K562 (cell line): ENCODE measurements at regions not wholly inside any gene's neighbourhood (a gene's known extent, or its start where the extent isn't known, plus 50 kb on each side); places are given as distances from the start of the nearest gene placed in this dataset.

ENCODE experiments used
- ATAC-seq: fragments of 200-7000 bp; cut with Tn5 transposase; 3 replicates; pipeline ENCODE4 v1.9.1; 2020; ENCODE audit warnings: moderate library complexity
- BruUV-seq: library from RNA; stranded (reverse); fragments of 400-500 nt; replicated peaks from 2 replicates; lab custom pipeline; 2021; lab: Mats Ljungman, UMichigan
- CTCF ChIA-PET: fragments of 300-600 bp; formaldehyde crosslinking; extraction: SDS; loops from one replicate; lab custom pipeline; 2021; ENCODE audit warnings: low intra/inter-chr PET ratio; lab: Yijun Ruan, JAX
- POLR2A ChIA-PET: fragments of 300-600, 350-650 bp; sonication (Branson Sonifier 250); formaldehyde crosslinking; extraction: SDS; loops from one replicate; lab custom pipeline; 2021; ENCODE audit warnings: antibody characterized with exemption, inconsistent platforms; lab: Yijun Ruan, JAX
- DNase-seq, 4 experiments: peaks; one replicate each; pipeline versions ENCODE4 v3.0.0 to v3.0.0-alpha.2; 2011 to 2018; ENCODE audit warnings: low spot score in 3 of 4, mixed read lengths in 3 of 4; ENCODE audit errors: extremely low read depth in 1 of 4
- FAIRE-seq: peaks from 2 replicates; lab custom pipeline; 2011; peaks lifted over from hg19 to GRCh38; lab: Jason Lieb, UNC
- H2AFZ ChIP-seq: 2 replicates; pipeline ENCODE4 v1.6.0; 2011; ENCODE audit warnings: low read depth, low read length, control low read depth, inconsistent platforms
- H3K27ac ChIP-seq: fragments of 200-600 bp; 3 replicates; pipeline ENCODE4 v1.8.0; 2011; ENCODE audit warnings: low read depth, mild to moderate bottlenecking, control low read depth, inconsistent platforms, low read length, moderate library complexity, mixed read lengths; ENCODE audit errors: extremely low read depth
- H3K27me3 ChIP-seq, 2 experiments: fragments of 300-600 bp in 1 of 2; 2 replicates in 1 of 2; 3 replicates in 1 of 2; pipeline versions ENCODE4 v1.6.0 to v1.8.0; 2011; ENCODE audit warnings: inconsistent platforms in 2 of 2, low read length in 2 of 2, mild to moderate bottlenecking in 1 of 2, mixed read lengths in 1 of 2, moderate library complexity in 1 of 2; ENCODE audit not compliant: control insufficient read depth in 2 of 2, insufficient read depth in 2 of 2
- H3K36me3 ChIP-seq: fragments of 300-600 bp; 3 replicates; pipeline ENCODE4 v1.8.0; 2011; ENCODE audit warnings: mild to moderate bottlenecking, low read length, inconsistent platforms; ENCODE audit not compliant: control insufficient read depth, insufficient read depth
- H3K4me1 ChIP-seq, 2 experiments: fragments of 200-600 bp in 1 of 2; replicated peaks in 1 of 2; 2 replicates in 1 of 2; 3 replicates in 1 of 2; pipeline versions ENCODE4 v1.5.1 to v1.8.0; 2011; ENCODE audit warnings: inconsistent platforms in 2 of 2, low read length in 2 of 2, mild to moderate bottlenecking in 1 of 2, mixed read lengths in 1 of 2, moderate library complexity in 1 of 2; ENCODE audit not compliant: control insufficient read depth in 2 of 2, insufficient read depth in 2 of 2
- H3K4me2 ChIP-seq: 2 replicates; pipeline ENCODE4 v1.6.1; 2011; ENCODE audit warnings: low read length, control low read depth, inconsistent platforms, mixed read lengths; ENCODE audit not compliant: insufficient read depth
- H3K4me3 ChIP-seq: fragments of 200-600 bp; sonication (generic), shearing (Covaris generic); 2 replicates; pipeline ENCODE4 v1.5.1; 2016; ENCODE audit warnings: control low read depth, inconsistent platforms
- H3K79me2 ChIP-seq: fragments of 200-600 bp; 3 replicates; pipeline ENCODE4 v1.8.0; 2011; ENCODE audit warnings: low read length, inconsistent platforms; ENCODE audit not compliant: control insufficient read depth, insufficient read depth
- H3K9ac ChIP-seq, 2 experiments: 2 replicates each; pipeline versions ENCODE4 v1.6.0 to v1.6.1; 2011; ENCODE audit warnings: low read depth in 2 of 2, low read length in 2 of 2, control low read depth in 1 of 2, inconsistent platforms in 1 of 2, mild to moderate bottlenecking in 1 of 2, mixed read lengths in 1 of 2; ENCODE audit not compliant: insufficient read depth in 1 of 2
- H3K9me1 ChIP-seq: one replicate; pipeline ENCODE4 v1.6.0; 2011; ENCODE audit warnings: inconsistent platforms, mild to moderate bottlenecking, low read length, moderate library complexity; ENCODE audit not compliant: control insufficient read depth, insufficient read depth
- H3K9me3 ChIP-seq: replicated peaks from 2 replicates; pipeline ENCODE4 v1.5.1; 2011; ENCODE audit warnings: low read depth, low read length, inconsistent platforms; ENCODE audit not compliant: control insufficient read depth, insufficient read depth
- H4K20me1 ChIP-seq: replicated peaks from 2 replicates; pipeline ENCODE4 v1.6.1; 2011; ENCODE audit warnings: low read length, inconsistent platforms, mixed read lengths; ENCODE audit not compliant: control insufficient read depth, insufficient read depth
- DDX20 ChIP-seq: fragments of 450-650 bp; IDR thresholded peaks from 2 replicates; pipeline ENCODE4 v1.6.1; 2016; ENCODE audit warnings: missing genetic modification characterization, low read depth, mild to moderate bottlenecking, missing compliant biosample characterization, moderate library complexity
- HLTF ChIP-seq: fragments of 450-650 bp; IDR thresholded peaks from 2 replicates; pipeline ENCODE4 v1.6.1; 2016
- HMGN3 ChIP-seq: IDR thresholded peaks from 2 replicates; pipeline ENCODE4 v1.6.1; 2011; ENCODE audit warnings: borderline replicate concordance, low read depth, mild to moderate bottlenecking, mixed read lengths, low read length; ENCODE audit not compliant: insufficient read length; ENCODE audit errors: extremely low read depth
- NFXL1 ChIP-seq: fragments of 450-650 bp; formaldehyde crosslinking; IDR thresholded peaks from 2 replicates; pipeline ENCODE4 v1.4.0; 2021; ENCODE audit warnings: mild to moderate bottlenecking
- PRMT5 ChIP-seq: sonication (generic); formaldehyde crosslinking; IDR thresholded peaks from 2 replicates; pipeline ENCODE4 v1.5.0; 2020; ENCODE audit warnings: missing genetic modification reagents
- SETDB1 ChIP-seq: IDR thresholded peaks from one replicate; pipeline ENCODE4 v1.6.1; 2012; ENCODE audit warnings: low read length, control low read depth, inconsistent platforms
- ZBTB8A ChIP-seq: fragments of 450-650 bp; IDR thresholded peaks from 2 replicates; pipeline ENCODE4 v1.6.1; 2018; ENCODE audit warnings: mild to moderate bottlenecking, moderate library complexity; ENCODE audit not compliant: partially characterized antibody
- ZNF583 ChIP-seq: fragments of 250-450 bp; sonication (Bioruptor Pico); IDR thresholded peaks from 2 replicates; pipeline ENCODE4 v1.4.0; 2020
- WGBS: fragments of 100-300 bp; shearing (Covaris generic); methylation state at CpG from one replicate; pipeline ENCODE4 v1.1.6; 2016; ENCODE audit warnings: low coverage, mixed read lengths; ENCODE audit not compliant: insufficient coverage; ENCODE audit errors: missing lambda C conversion rate; 5-methylcytosine and 5-hydroxymethylcytosine counted together
- in situ Hi-C: fragments of 300-500 bp; cut with MboI; formaldehyde crosslinking; loops from 4 replicates; pipeline ENCODE4 v1.15.0; 2018; ENCODE audit warnings: inconsistent platforms, mixed read lengths
- intact Hi-C: fragments of 100-400 bp; cut with micrococcal nuclease; formaldehyde crosslinking; loops from 2 replicates; pipeline ENCODE4 v1.14.2; 2022
- TF ChIP-seq, protein P1 (sequence below): fragments of 250-450 bp; sonication (Bioruptor Pico); IDR thresholded peaks from 2 replicates; pipeline ENCODE4 v1.4.0; 2020
- TF ChIP-seq, protein P2 (sequence below): fragments of 250-450 bp; sonication (Bioruptor Pico); IDR thresholded peaks from 2 replicates; pipeline ENCODE4 v1.4.0; 2020; ENCODE audit warnings: mild to moderate bottlenecking, moderate library complexity
- TF ChIP-seq, protein P3 (sequence below), 2 experiments: IDR thresholded peaks; 2 replicates each; pipeline ENCODE4 v1.6.1; 2011; ENCODE audit warnings: borderline replicate concordance in 1 of 2, control low read depth in 1 of 2, low read depth in 1 of 2, low read length in 1 of 2, mild to moderate bottlenecking in 1 of 2, mixed read lengths in 1 of 2, moderate library complexity in 1 of 2; ENCODE audit not compliant: insufficient read depth in 1 of 2, insufficient read length in 1 of 2, poor library complexity in 1 of 2, severe bottlenecking in 1 of 2; ENCODE audit errors: extremely low read depth in 1 of 2
- TF ChIP-seq, protein P4 (sequence below): sonication (generic); formaldehyde crosslinking; IDR thresholded peaks from 2 replicates; pipeline ENCODE4 v1.8.1; 2023; ENCODE audit warnings: mild to moderate bottlenecking, missing genetic modification reagents

DNA sequence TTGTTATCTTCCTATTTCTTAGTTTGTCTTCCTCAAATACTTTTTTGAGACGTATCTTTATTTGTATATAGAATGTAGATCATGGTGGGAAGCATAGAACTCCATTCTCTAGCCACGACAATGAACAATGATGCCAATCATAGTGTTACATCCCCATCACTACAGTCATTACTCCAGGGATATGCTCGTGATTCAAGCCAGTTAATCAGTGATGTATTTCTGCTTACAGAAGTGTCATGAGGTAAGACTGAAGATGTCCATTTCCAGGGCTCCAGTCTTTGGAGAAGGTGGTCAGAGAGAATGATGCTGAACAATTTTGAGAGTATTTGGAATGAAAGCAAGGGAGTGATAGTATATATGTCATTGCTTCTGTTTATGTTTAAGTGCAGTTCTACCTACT lies 777.2 kb upstream of the TMEFF2 start:
- no TSS peak for BruUV-seq
- no peak overlapping the region for H3K4me3 ChIP-seq
- POLR2A ChIA-PET: no interaction called here
- H3K9me1 ChIP-seq: no peaks in the 10 kb centered on the region
- H3K4me1 ChIP-seq: no peaks in the 10 kb centered on the region
- intact Hi-C loops: no loop called here
- no peaks in the 10 kb centered on the region for H3K27me3 ChIP-seq
- no peak overlapping the region for H3K9ac ChIP-seq
- no peaks in the 10 kb centered on the region for H4K20me1 ChIP-seq
- no peak overlapping the region for H2AFZ ChIP-seq
- H3K9me3 ChIP-seq: no peaks in the 10 kb centered on the region
- WGBS: 0% methylated on average over 3 of the region's 3 CpGs
- no peak overlapping the region for H3K4me2 ChIP-seq
- in situ Hi-C loops: no loop called here
- FAIRE-seq (no peak), DNase-seq (no peak), ATAC-seq (no peak)
- H3K79me2 ChIP-seq: no peaks in the 10 kb centered on the region
- CTCF ChIA-PET: no interaction called here
- H3K27ac ChIP-seq: no peak overlapping the region
- no peaks in the 10 kb centered on the region for H3K36me3 ChIP-seq
- no peak for TF ChIP-seq HLTF
- TF ChIP-seq, protein P1, sequence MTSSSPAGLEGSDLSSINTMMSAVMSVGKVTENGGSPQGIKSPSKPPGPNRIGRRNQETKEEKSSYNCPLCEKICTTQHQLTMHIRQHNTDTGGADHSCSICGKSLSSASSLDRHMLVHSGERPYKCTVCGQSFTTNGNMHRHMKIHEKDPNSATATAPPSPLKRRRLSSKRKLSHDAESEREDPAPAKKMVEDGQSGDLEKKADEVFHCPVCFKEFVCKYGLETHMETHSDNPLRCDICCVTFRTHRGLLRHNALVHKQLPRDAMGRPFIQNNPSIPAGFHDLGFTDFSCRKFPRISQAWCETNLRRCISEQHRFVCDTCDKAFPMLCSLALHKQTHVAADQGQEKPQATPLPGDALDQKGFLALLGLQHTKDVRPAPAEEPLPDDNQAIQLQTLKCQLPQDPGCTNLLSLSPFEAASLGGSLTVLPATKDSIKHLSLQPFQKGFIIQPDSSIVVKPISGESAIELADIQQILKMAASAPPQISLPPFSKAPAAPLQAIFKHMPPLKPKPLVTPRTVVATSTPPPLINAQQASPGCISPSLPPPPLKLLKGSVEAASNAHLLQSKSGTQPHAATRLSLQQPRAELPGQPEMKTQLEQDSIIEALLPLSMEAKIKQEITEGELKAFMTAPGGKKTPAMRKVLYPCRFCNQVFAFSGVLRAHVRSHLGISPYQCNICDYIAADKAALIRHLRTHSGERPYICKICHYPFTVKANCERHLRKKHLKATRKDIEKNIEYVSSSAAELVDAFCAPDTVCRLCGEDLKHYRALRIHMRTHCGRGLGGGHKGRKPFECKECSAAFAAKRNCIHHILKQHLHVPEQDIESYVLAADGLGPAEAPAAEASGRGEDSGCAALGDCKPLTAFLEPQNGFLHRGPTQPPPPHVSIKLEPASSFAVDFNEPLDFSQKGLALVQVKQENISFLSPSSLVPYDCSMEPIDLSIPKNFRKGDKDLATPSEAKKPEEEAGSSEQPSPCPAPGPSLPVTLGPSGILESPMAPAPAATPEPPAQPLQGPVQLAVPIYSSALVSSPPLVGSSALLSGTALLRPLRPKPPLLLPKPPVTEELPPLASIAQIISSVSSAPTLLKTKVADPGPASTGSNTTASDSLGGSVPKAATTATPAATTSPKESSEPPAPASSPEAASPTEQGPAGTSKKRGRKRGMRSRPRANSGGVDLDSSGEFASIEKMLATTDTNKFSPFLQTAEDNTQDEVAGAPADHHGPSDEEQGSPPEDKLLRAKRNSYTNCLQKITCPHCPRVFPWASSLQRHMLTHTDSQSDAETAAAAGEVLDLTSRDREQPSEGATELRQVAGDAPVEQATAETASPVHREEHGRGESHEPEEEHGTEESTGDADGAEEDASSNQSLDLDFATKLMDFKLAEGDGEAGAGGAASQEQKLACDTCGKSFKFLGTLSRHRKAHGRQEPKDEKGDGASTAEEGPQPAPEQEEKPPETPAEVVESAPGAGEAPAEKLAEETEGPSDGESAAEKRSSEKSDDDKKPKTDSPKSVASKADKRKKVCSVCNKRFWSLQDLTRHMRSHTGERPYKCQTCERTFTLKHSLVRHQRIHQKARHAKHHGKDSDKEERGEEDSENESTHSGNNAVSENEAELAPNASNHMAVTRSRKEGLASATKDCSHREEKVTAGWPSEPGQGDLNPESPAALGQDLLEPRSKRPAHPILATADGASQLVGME (CRISPR knock-in tag): no peak
- TF ChIP-seq, protein P2, sequence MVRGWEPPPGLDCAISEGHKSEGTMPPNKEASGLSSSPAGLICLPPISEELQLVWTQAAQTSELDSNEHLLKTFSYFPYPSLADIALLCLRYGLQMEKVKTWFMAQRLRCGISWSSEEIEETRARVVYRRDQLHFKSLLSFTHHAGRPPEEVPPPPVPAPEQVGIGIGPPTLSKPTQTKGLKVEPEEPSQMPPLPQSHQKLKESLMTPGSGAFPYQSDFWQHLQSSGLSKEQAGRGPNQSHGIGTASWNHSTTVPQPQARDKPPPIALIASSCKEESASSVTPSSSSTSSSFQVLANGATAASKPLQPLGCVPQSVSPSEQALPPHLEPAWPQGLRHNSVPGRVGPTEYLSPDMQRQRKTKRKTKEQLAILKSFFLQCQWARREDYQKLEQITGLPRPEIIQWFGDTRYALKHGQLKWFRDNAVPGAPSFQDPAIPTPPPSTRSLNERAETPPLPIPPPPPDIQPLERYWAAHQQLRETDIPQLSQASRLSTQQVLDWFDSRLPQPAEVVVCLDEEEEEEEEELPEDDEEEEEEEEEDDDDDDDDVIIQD (CRISPR knock-in tag): no peak
- TF ChIP-seq SETDB1: no peak
- TF ChIP-seq, protein P3, sequence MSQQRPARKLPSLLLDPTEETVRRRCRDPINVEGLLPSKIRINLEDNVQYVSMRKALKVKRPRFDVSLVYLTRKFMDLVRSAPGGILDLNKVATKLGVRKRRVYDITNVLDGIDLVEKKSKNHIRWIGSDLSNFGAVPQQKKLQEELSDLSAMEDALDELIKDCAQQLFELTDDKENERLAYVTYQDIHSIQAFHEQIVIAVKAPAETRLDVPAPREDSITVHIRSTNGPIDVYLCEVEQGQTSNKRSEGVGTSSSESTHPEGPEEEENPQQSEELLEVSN (IDR thresholded peaks at IDR 0.05; ENCODE audit: borderline replicate concordance in 1 of 2, extremely low read depth in 1 of 2, insufficient read depth in 1 of 2, insufficient read length in 1 of 2, low read depth in 1 of 2, low read length in 1 of 2, poor library complexity in 1 of 2, severe bottlenecking in 1 of 2): no peak
- TF ChIP-seq, protein P4, sequence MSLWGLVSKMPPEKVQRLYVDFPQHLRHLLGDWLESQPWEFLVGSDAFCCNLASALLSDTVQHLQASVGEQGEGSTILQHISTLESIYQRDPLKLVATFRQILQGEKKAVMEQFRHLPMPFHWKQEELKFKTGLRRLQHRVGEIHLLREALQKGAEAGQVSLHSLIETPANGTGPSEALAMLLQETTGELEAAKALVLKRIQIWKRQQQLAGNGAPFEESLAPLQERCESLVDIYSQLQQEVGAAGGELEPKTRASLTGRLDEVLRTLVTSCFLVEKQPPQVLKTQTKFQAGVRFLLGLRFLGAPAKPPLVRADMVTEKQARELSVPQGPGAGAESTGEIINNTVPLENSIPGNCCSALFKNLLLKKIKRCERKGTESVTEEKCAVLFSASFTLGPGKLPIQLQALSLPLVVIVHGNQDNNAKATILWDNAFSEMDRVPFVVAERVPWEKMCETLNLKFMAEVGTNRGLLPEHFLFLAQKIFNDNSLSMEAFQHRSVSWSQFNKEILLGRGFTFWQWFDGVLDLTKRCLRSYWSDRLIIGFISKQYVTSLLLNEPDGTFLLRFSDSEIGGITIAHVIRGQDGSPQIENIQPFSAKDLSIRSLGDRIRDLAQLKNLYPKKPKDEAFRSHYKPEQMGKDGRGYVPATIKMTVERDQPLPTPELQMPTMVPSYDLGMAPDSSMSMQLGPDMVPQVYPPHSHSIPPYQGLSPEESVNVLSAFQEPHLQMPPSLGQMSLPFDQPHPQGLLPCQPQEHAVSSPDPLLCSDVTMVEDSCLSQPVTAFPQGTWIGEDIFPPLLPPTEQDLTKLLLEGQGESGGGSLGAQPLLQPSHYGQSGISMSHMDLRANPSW: no peak
- no peak for TF ChIP-seq ZNF583 (CRISPR knock-in tag)
- TF ChIP-seq DDX20: no peak
- TF ChIP-seq HMGN3: no peak
- no peak for TF ChIP-seq NFXL1 (CRISPR knock-in tag)
- TF ChIP-seq PRMT5: no peak
- TF ChIP-seq ZBTB8A: no peak
